HEK293 (cell line): ENCODE measurements at regions not wholly inside any gene's neighbourhood (a gene's known extent, or its start where the extent isn't known, plus 50 kb on each side); places are given as distances from the start of the nearest gene placed in this dataset.

ENCODE experiments used
- CTCF ChIA-PET: fragments of 350-600 bp; formaldehyde crosslinking; extraction: SDS; loops from one replicate; lab custom pipeline; 2021; ENCODE audit warnings: antibody characterized with exemption; lab: Yijun Ruan, JAX
- POLR2A ChIA-PET: fragments of 300-600 bp; formaldehyde crosslinking; extraction: SDS; loops from one replicate; lab custom pipeline; 2020; ENCODE audit warnings: antibody characterized with exemption, inconsistent platforms; lab: Yijun Ruan, JAX
- H3K27ac ChIP-seq: fragments of 200-500 bp; sonication (Bioruptor generic); 2 replicates; pipeline ENCODE4 v1.5.1; 2014; ENCODE audit warnings: low read depth, low read length, control low read depth, inconsistent platforms; ENCODE audit errors: extremely low read depth
- H3K36me3 ChIP-seq, 2 experiments: fragments of 200-500 bp in 1 of 2; sonication (Bioruptor generic) in 1 of 2; 1 replicate in 1 of 2; 2 replicates in 1 of 2; pipeline ENCODE4 v1.5.1; 2014 to 2017; ENCODE audit warnings: inconsistent platforms in 2 of 2, low read length in 2 of 2; ENCODE audit not compliant: control insufficient read depth in 2 of 2, insufficient read depth in 1 of 2
- H3K4me1 ChIP-seq: fragments of 200-500 bp; sonication (Bioruptor generic); 2 replicates; pipeline ENCODE4 v1.5.1; 2014; ENCODE audit warnings: mild to moderate bottlenecking, low read length, inconsistent platforms; ENCODE audit not compliant: control insufficient read depth, insufficient read depth
- H3K4me3 ChIP-seq: 2 replicates; pipeline ENCODE4 v1.5.1; 2011; ENCODE audit warnings: low read depth, mild to moderate bottlenecking, control low read depth, low read length, moderate library complexity
- H3K9me3 ChIP-seq: fragments of 200-500 bp; sonication (Bioruptor generic); 2 replicates; pipeline ENCODE4 v1.5.1; 2014; ENCODE audit warnings: low read depth, low read length, inconsistent platforms; ENCODE audit not compliant: control insufficient read depth, insufficient read depth
- GLIS1 ChIP-seq: fragments of 450-650 bp; formaldehyde crosslinking; IDR thresholded peaks from 2 replicates; pipeline ENCODE4 v1.5.1; 2016; ENCODE audit warnings: missing biosample characterization, missing genetic modification characterization
- HOXC10 ChIP-seq: sonication (generic); formaldehyde crosslinking; IDR thresholded peaks from 2 replicates; pipeline ENCODE4 v1.8.1; 2023; ENCODE audit warnings: mild to moderate bottlenecking, missing genetic modification reagents
- OSR2 ChIP-seq: fragments of 450-650 bp; formaldehyde crosslinking; IDR thresholded peaks from 2 replicates; pipeline ENCODE4 v1.5.1; 2016; ENCODE audit warnings: missing biosample characterization, missing genetic modification characterization
- PRDM1 ChIP-seq: fragments of 450-650 bp; formaldehyde crosslinking; IDR thresholded peaks from 2 replicates; pipeline ENCODE4; 2016; ENCODE audit warnings: missing biosample characterization, missing genetic modification characterization
- SP7 ChIP-seq: fragments of 450-650 bp; formaldehyde crosslinking; IDR thresholded peaks from 2 replicates; pipeline ENCODE4 v1.5.1; 2016; ENCODE audit warnings: missing biosample characterization, missing genetic modification characterization
- ZBTB1 ChIP-seq: fragments of 450-650 bp; formaldehyde crosslinking; IDR thresholded peaks from 2 replicates; pipeline ENCODE4 v1.5.1; 2016; ENCODE audit warnings: missing biosample characterization, missing genetic modification characterization
- ZBTB7A ChIP-seq: fragments of 450-650 bp; formaldehyde crosslinking; IDR thresholded peaks from 2 replicates; pipeline ENCODE4 v1.5.1; 2016; ENCODE audit warnings: low read depth, missing biosample characterization, missing genetic modification characterization
- ZFP3 ChIP-seq: fragments of 450-650 bp; formaldehyde crosslinking; IDR thresholded peaks from 2 replicates; pipeline ENCODE4 v1.5.1; 2016; ENCODE audit warnings: low read depth, missing biosample characterization, missing genetic modification characterization
- ZFP37 ChIP-seq: fragments of 450-650 bp; formaldehyde crosslinking; IDR thresholded peaks from 2 replicates; pipeline ENCODE4 v1.5.1; 2016; ENCODE audit warnings: missing biosample characterization, missing genetic modification characterization
- ZNF10 ChIP-seq: fragments of 450-650 bp; formaldehyde crosslinking; IDR thresholded peaks from 2 replicates; pipeline ENCODE4 v1.5.1; 2017; ENCODE audit warnings: missing biosample characterization, missing genetic modification characterization
- ZNF184 ChIP-seq: fragments of 450-650 bp; IDR thresholded peaks from 2 replicates; pipeline ENCODE4 v1.5.1; 2018; ENCODE audit warnings: missing biosample characterization, mild to moderate bottlenecking, missing genetic modification characterization
- ZNF211 ChIP-seq: fragments of 450-650 bp; formaldehyde crosslinking; IDR thresholded peaks from 2 replicates; pipeline ENCODE4 v1.5.1; 2016; ENCODE audit warnings: low read depth, missing biosample characterization, missing genetic modification characterization
- ZNF266 ChIP-seq: fragments of 450-650 bp; formaldehyde crosslinking; IDR thresholded peaks from 2 replicates; pipeline ENCODE4 v1.5.1; 2016; ENCODE audit warnings: missing biosample characterization, missing genetic modification characterization, low read depth
- ZNF335 ChIP-seq: fragments of 450-650 bp; formaldehyde crosslinking; conservative IDR thresholded peaks from 2 replicates; pipeline ENCODE4 v1.5.1; 2016; ENCODE audit warnings: missing biosample characterization, missing genetic modification characterization
- ZNF341 ChIP-seq: fragments of 450-650 bp; formaldehyde crosslinking; IDR thresholded peaks from 2 replicates; pipeline ENCODE4; 2016; ENCODE audit warnings: low read depth, missing biosample characterization, missing genetic modification characterization
- ZNF549 ChIP-seq: fragments of 450-650 bp; IDR thresholded peaks from 2 replicates; pipeline ENCODE4 v1.5.1; 2018; ENCODE audit warnings: missing biosample characterization, missing genetic modification characterization, mild to moderate bottlenecking, inconsistent platforms, moderate library complexity
- ZNF585B ChIP-seq: fragments of 450-650 bp; formaldehyde crosslinking; IDR thresholded peaks from 2 replicates; pipeline ENCODE4 v1.5.1; 2016; ENCODE audit warnings: missing biosample characterization, missing genetic modification characterization
- ZNF658 ChIP-seq: fragments of 450-650 bp; formaldehyde crosslinking; IDR thresholded peaks from 2 replicates; pipeline ENCODE4; 2016; ENCODE audit warnings: missing biosample characterization, missing genetic modification characterization
- ZNF670 ChIP-seq: fragments of 450-650 bp; formaldehyde crosslinking; IDR thresholded peaks from 2 replicates; pipeline ENCODE4 v1.5.1; 2016; ENCODE audit warnings: missing biosample characterization, missing genetic modification characterization, low read depth
- TF ChIP-seq, protein P1 (sequence below): fragments of 450-650 bp; formaldehyde crosslinking; IDR thresholded peaks from 2 replicates; pipeline ENCODE4 v1.5.1; 2016; ENCODE audit warnings: missing biosample characterization, missing genetic modification characterization
- TF ChIP-seq, protein P2 (sequence below): fragments of 450-650 bp; formaldehyde crosslinking; IDR thresholded peaks from 2 replicates; pipeline ENCODE4 v1.5.1; 2016; ENCODE audit warnings: missing biosample characterization, missing genetic modification characterization
- TF ChIP-seq, protein P3 (sequence below): fragments of 450-650 bp; formaldehyde crosslinking; IDR thresholded peaks from 2 replicates; pipeline ENCODE4 v1.5.1; 2016; ENCODE audit warnings: missing biosample characterization, missing genetic modification characterization, low read depth
- TF ChIP-seq, protein P4 (sequence below): fragments of 450-650 bp; formaldehyde crosslinking; IDR thresholded peaks from 2 replicates; pipeline ENCODE4 v1.5.1; 2016; ENCODE audit warnings: missing biosample characterization, missing genetic modification characterization
- TF ChIP-seq, protein P5 (sequence below): fragments of 450-650 bp; formaldehyde crosslinking; IDR thresholded peaks from 2 replicates; pipeline ENCODE4 v1.5.1; 2016; ENCODE audit warnings: missing biosample characterization, missing genetic modification characterization
- TF ChIP-seq, protein P6 (sequence below): fragments of 450-650 bp; IDR thresholded peaks from 2 replicates; pipeline ENCODE4 v1.5.1; 2018; ENCODE audit warnings: missing biosample characterization, mild to moderate bottlenecking, missing genetic modification characterization

DNA sequence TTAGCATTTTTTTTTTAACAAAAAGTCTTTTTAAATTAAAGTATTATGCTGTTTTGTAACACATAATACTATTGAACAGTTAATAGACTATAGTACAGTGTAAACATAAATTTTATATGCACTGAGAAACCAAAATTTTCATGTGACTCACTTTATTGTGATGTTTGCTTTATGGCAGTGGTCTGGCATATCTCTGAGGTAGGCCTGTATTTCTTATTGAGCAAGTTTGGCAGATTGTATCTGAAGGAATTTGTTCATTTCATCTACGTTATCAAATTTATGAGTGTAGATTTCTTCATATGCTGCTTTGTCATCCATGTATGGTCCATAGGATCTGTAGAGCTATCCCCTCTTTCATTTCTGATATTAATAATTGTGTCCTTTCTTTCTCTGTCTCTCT lies 78.8 kb upstream of the PDE3A start (continued):
- no peak for TF ChIP-seq SP7 (tag by site-specific recombination)
- no peak for TF ChIP-seq ZNF10 (tag by site-specific recombination)

DNA sequence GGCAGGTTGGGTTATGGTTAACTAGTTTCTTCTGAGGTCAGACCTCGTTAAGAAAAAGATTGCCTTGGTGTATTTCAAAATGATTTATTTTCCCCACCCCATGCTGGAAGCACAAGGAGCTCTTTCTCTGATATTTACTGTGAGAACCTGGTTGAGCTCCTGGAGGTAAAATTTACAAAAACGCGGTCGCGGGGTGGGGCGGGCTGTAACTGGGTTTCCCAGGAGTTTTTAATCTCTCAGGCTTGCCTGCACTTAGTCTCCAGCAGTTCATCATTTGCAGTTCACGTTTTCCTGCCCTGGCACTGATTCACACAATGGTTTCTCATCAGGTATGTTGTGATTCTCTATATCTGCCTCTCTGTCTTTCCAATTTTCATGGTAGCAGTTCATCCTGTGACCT lies 67.9 kb upstream of the PDE3A start:
- Histone ChIP-seq H3K27ac (no peak overlapping the region), H3K9me3 (no peaks in the 10 kb centered on the region), H3K36me3 (no peaks in the 10 kb centered on the region), H3K4me3 (no peak overlapping the region), H3K4me1 (no peaks in the 10 kb centered on the region)
- ChIA-PET POLR2A (no interaction called here), CTCF (no interaction called here)
- TF ChIP-seq, protein P1, sequence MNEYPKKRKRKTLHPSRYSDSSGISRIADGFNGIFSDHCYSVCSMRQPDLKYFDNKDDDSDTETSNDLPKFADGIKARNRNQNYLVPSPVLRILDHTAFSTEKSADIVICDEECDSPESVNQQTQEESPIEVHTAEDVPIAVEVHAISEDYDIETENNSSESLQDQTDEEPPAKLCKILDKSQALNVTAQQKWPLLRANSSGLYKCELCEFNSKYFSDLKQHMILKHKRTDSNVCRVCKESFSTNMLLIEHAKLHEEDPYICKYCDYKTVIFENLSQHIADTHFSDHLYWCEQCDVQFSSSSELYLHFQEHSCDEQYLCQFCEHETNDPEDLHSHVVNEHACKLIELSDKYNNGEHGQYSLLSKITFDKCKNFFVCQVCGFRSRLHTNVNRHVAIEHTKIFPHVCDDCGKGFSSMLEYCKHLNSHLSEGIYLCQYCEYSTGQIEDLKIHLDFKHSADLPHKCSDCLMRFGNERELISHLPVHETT (tag by site-specific recombination) = no peak
- TF ChIP-seq ZFP37 (tag by site-specific recombination) = no peak
- TF ChIP-seq, protein P2, sequence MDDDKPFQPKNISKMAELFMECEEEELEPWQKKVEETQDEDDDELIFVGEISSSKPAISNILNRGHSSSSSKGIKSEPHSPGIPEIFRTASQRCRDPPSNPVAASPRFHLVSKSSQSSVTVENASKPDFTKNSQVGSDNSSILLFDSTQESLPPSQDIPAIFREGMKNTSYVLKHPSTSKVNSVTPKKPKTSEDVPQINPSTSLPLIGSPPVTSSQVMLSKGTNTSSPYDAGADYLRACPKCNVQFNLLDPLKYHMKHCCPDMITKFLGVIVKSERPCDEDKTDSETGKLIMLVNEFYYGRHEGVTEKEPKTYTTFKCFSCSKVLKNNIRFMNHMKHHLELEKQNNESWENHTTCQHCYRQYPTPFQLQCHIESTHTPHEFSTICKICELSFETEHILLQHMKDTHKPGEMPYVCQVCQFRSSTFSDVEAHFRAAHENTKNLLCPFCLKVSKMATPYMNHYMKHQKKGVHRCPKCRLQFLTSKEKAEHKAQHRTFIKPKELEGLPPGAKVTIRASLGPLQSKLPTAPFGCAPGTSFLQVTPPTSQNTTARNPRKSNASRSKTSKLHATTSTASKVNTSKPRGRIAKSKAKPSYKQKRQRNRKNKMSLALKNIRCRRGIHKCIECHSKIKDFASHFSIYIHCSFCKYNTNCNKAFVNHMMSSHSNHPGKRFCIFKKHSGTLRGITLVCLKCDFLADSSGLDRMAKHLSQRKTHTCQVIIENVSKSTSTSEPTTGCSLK (tag by site-specific recombination) = no peak
- no peak for TF ChIP-seq ZFP3 (tag by site-specific recombination)
- TF ChIP-seq OSR2 (tag by site-specific recombination) = no peak
- TF ChIP-seq, protein P3, sequence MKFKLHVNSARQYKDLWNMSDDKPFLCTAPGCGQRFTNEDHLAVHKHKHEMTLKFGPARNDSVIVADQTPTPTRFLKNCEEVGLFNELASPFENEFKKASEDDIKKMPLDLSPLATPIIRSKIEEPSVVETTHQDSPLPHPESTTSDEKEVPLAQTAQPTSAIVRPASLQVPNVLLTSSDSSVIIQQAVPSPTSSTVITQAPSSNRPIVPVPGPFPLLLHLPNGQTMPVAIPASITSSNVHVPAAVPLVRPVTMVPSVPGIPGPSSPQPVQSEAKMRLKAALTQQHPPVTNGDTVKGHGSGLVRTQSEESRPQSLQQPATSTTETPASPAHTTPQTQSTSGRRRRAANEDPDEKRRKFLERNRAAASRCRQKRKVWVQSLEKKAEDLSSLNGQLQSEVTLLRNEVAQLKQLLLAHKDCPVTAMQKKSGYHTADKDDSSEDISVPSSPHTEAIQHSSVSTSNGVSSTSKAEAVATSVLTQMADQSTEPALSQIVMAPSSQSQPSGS (tag by site-specific recombination) = no peak
- TF ChIP-seq ZNF341 (tag by site-specific recombination) = no peak
- TF ChIP-seq, protein P4, sequence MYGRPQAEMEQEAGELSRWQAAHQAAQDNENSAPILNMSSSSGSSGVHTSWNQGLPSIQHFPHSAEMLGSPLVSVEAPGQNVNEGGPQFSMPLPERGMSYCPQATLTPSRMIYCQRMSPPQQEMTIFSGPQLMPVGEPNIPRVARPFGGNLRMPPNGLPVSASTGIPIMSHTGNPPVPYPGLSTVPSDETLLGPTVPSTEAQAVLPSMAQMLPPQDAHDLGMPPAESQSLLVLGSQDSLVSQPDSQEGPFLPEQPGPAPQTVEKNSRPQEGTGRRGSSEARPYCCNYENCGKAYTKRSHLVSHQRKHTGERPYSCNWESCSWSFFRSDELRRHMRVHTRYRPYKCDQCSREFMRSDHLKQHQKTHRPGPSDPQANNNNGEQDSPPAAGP (tag by site-specific recombination) = no peak
- no peak for TF ChIP-seq ZNF211 (tag by site-specific recombination)
- TF ChIP-seq PRDM1 (tag by site-specific recombination) = no peak
- no peak for TF ChIP-seq ZNF549 (tag by site-specific recombination)

DNA sequence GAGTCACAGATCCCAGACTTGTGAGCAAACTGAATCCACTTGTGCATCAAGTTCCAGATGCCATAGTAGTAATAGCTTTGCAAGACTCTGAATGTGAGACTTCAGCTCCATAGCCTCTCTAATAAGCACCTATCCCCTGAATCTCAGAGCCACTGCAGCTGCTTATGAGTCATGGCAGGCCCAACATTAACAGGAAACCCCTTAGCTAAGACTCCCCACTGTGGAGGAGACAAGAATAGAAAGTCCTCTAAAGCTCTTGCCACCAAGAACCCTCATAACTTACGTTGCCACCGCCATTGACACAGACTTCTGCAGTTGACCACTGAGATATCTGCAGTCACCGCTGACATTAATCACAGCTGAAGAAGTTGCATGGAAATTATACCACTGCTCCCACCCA lies 62.9 kb upstream of the PDE3A start:
- Histone ChIP-seq H3K4me1 (no peaks in the 10 kb centered on the region), H3K9me3 (no peaks in the 10 kb centered on the region), H3K4me3 (no peak overlapping the region), H3K27ac (no peak overlapping the region), H3K36me3 (no peaks in the 10 kb centered on the region)
- CTCF ChIA-PET = no interaction called here
- POLR2A ChIA-PET = no interaction called here
- TF ChIP-seq ZNF585B (tag by site-specific recombination) (no peak), ZNF335 (no peak), ZBTB1 (no peak), ZNF184 (tag by site-specific recombination) (no peak), GLIS1 (tag by site-specific recombination) (no peak), ZNF658 (no peak), ZNF266 (no peak), ZNF670 (tag by site-specific recombination) (no peak), ZBTB7A (tag by site-specific recombination) (no peak), HOXC10 (no peak)
- TF ChIP-seq, protein P5, sequence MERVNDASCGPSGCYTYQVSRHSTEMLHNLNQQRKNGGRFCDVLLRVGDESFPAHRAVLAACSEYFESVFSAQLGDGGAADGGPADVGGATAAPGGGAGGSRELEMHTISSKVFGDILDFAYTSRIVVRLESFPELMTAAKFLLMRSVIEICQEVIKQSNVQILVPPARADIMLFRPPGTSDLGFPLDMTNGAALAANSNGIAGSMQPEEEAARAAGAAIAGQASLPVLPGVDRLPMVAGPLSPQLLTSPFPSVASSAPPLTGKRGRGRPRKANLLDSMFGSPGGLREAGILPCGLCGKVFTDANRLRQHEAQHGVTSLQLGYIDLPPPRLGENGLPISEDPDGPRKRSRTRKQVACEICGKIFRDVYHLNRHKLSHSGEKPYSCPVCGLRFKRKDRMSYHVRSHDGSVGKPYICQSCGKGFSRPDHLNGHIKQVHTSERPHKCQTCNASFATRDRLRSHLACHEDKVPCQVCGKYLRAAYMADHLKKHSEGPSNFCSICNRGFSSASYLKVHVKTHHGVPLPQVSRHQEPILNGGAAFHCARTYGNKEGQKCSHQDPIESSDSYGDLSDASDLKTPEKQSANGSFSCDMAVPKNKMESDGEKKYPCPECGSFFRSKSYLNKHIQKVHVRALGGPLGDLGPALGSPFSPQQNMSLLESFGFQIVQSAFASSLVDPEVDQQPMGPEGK (tag by site-specific recombination) = no peak
- TF ChIP-seq, protein P6, sequence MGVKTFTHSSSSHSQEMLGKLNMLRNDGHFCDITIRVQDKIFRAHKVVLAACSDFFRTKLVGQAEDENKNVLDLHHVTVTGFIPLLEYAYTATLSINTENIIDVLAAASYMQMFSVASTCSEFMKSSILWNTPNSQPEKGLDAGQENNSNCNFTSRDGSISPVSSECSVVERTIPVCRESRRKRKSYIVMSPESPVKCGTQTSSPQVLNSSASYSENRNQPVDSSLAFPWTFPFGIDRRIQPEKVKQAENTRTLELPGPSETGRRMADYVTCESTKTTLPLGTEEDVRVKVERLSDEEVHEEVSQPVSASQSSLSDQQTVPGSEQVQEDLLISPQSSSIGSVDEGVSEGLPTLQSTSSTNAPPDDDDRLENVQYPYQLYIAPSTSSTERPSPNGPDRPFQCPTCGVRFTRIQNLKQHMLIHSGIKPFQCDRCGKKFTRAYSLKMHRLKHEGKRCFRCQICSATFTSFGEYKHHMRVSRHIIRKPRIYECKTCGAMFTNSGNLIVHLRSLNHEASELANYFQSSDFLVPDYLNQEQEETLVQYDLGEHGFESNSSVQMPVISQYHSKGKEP (tag by site-specific recombination) = no peak
